Stimulated activated CD8-positive, alpha-beta memory T cell treated with anti-CD3 and anti-CD28 coated beads, Interleukin-15, amount 100 ng/mL, for 1 hour (primary cell): ENCODE measurements at regions not wholly inside any gene's neighbourhood (a gene's known extent, or its start where the extent isn't known, plus 50 kb on each side); places are given as distances from the start of the nearest gene placed in this dataset.

Experiments
- DNase-seq: peaks from one replicate; pipeline ENCODE4 v3.0.0-alpha.2; 2020; ENCODE audit warnings: low read depth

GRCh38 chr17:72258711-72259110, 137.9 kb downstream of the SOX9 start:
- no peak for DNase-seq

DNA sequence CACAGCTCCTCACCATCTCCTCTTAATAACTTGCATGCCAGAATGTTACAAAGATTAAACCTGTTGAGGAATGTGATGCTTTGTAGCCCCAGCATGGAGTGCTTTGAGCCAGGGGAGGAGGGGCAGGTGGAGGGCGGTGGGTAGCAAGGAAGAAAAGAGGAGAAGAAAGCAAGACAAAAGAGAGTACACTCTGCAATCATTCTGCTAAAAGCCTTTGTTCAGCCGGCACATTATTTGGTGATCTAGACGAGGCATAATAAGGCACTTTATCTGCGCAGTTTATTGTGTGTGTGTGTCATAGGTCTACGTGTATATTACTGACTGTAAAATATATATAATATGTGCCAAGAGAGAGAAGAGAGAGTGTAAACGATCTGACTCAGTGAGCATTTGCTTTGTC, 139.1 kb downstream of the SOX9 start:
- DNase-seq = no peak

DNA sequence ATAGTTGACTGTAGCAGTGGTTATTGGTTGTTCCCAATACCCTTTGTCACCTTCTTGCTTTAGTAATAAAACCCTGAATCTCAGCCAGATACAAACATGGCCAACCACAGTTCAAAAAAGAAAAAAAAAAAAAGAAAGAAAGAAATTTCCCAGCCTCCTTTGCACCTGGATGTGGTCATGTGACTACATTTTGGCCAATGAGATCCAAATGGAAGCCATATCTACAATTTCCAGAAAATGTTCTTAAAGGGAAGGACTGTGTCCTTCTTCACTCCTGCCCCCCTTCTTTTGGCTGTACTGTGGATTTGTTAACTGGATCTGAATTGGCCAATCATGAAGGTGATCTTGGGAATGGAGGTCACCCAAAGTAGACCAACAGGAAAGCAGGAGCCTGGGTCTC, 141.9 kb downstream of the SOX9 start:
- DNase-seq = no peak

DNA sequence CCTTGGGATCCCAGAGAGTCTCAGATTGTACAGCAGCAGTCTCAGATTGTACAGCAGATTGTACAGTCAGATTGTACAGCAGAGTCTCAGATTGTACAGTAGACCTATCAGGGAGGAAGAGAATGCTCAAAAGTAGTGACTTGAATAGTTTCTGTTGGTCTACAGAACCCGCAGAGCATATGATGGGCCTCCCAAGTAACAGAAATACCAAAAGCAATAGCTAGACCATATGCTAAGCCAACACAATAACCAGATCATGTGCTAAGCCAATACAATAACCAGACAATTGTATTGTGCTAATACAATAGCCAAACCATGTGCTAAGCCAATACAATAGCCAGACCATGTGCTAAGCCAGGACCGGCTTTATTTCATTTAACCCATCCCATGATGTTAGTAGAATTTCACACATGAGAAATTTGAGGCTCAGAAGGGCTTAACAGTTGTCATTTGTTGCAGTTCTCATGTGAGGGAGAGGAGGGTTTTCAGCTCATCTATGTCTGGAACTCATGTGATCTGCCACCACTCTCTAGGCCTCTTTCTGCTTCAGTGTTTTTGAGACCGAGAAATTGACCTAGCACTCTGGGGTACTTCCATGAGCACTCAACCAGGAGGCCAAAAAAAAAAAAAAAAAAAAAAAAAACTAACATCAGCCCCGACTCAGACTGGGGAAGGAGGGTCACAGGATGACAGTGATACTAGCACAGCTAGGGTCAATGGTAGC, 144.0 kb downstream of the SOX9 start:
- DNase-seq = no peak

DNA sequence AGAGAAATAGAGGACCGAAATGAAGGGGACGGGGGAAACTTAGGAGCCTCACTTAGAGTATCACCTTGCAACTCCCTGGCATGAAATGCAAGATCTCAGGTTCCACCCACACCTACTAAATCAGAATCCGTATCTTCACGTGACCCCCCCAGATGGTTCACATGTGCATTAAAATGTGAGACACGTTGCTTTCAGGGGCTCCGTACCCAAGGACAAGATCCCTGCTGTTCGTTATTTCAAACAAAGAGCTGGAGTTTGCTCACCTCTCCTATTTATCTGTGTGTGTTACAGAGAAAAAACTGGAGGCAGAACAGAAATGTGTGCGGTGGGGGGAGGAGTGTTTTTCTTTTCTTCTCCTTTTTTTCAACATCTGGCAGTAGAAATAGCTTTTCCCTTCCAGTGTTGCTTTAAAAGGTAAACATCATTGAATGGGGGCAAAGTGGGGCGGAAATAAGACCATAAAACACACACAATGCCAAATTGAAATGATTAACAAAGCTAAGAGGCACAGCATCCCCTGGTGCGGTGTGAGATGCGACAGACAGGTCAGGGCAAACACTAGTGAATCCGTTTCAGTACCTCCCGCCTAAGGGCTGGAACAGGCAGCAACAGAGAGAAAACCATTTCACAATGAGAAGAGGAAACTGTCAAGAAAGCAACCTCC, 145.4 kb downstream of the SOX9 start:
- DNase-seq = no peak

- DNase-seq = no peak
These were observed 146.8 kb downstream of the SOX9 start for GRCh38 chr17:72267601-72268000.

DNA sequence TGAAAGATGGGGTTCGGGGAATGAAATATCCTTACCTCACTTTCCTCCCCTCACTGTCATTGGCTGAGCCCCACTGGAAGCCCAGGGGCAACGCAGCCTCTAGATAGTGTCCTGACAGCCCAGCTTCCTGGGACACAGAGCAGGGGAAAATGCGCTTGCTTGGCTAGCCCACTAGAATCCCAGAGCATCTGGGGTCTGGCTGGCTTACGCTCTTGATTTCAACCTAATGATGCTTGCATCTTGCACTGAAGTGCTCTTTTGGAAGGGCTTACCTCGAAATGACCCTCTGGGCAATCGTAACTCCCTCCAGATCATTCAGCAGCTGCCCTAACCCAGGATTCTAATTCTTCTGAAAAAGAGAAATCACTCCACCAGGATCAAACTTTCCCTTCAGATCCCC, 147.6 kb downstream of the SOX9 start:
- DNase-seq = no peak

GRCh38 chr17:72270273-72270924, 149.6 kb downstream of the SOX9 start:
- no peak for DNase-seq

DNA sequence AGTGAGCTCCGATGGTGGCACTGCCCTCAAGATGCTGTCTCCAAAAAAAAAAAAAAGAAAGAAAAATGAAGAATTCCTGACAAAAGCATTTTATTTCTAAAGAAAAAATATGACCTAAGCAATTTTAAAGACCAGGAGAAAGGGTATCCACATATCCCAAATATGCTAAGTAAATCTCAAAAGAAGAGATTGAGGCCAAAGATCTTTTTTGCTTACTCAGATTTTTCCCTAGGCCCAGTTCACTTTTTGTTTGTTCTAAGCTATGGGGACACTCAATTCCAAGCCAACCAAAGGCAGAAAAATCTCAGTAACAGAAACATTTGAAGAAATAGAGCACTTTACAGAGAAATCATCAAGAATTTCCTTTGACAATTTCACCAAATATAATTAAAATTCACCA, 150.8 kb downstream of the SOX9 start:
- no peak for DNase-seq

GRCh38 chr17:72273289-72274056, 152.7 kb downstream of the SOX9 start:
- no peak for DNase-seq

DNA sequence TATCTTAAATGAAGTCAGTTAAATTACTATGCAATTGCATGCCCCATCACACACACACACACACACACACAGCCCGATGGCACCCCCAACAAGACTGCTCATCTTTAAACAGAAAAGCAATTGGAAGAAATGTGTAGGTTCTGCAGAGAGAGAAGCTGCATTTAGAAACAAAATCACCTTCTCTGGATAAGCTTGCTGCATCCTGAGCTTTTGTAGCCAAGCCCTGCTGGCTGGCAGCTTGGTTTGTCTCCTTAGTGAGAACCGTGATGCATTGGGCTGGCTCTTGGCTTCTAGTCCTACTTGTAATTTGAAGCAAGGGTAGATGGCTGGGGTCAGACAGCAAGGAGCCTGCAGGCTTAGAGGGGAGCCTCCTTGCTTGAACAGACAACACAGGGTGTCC, 153.8 kb downstream of the SOX9 start:
- DNase-seq = no peak

DNA sequence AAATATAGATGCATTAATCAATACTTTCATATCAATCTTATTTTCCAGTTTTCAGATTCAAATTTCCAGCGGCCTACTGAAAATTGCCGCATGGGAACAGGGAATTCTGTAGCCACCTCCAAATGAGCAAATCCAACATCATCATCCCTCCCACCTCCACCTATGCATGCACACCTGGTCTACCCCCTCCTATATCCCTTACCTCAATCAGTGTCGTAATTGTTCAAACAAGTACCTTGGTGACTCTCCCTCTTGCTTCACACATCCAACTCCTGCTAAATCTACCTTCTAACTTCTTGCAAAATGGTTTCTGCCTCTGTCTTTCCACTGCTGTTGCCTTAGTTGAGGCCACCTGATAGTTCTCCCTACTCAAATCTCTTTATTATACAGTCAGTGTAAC, 160.1 kb downstream of the SOX9 start:
- DNase-seq = no peak

DNA sequence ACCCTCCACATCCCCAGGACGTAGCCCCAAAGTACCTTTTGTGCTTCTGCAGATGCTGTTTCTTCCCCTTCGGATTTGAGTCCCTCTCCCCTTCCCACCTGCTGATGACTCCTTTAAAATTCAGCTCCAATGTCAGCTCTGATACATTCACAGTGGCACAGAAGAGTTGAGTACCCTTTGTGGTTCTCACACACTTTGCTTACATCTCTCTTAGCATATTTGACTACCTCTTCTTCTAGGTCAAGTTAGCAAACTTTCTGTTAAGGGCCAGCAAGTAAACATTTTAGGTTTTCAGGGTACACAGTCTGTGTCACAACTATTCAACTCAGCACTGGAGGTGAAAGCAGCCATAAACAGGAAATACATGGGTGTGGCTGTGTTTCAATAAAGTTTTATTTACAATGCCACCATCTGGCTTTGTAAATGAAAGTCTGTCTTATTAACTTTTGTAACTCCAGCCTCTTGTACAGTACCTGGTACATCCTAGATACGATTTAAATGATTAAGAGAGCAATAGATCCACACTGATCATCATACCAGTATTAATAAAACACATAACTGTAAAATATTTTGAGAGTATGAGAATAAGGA, 161.7 kb downstream of the SOX9 start:
- no peak for DNase-seq

DNA sequence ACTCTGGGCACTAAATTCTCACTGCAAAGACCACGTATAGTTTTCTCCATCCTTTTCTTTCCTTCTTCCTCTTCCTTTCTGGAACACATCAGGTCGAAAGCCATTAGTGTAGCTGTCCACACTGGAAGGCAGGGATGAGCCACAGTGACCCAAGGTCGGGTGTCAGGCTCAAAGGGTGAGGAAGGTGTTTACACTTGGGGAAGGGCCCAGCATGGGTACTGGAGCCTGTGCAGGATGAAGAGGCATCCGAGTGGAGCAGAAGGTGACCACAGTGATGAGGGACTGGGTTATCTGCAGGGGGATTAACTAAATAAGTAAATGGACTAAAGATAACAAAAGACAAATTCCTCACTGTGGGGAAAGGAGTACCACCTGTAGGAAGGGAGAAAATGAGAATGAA, 164.0 kb downstream of the SOX9 start:
- DNase-seq = no peak

DNA sequence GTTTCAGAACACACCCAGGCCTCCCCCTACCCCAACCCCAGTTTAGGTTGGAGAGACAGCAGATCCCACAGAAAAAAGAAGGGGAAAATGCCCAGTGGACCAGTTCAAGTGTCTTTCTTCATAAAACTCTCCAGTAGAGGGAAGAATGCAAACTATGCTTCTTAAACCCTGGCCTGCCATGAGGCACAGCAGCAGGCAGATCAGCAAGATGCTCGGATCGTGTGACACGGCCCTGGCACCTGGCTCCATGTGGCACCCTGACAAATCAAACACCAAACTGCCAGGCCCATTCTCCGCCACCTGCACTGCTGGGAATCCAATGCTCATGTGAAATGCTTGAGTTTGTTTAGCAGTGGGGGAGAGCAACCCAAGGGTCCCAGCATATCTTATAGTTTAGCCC, 166.8 kb downstream of the SOX9 start:
- DNase-seq = no peak

DNA sequence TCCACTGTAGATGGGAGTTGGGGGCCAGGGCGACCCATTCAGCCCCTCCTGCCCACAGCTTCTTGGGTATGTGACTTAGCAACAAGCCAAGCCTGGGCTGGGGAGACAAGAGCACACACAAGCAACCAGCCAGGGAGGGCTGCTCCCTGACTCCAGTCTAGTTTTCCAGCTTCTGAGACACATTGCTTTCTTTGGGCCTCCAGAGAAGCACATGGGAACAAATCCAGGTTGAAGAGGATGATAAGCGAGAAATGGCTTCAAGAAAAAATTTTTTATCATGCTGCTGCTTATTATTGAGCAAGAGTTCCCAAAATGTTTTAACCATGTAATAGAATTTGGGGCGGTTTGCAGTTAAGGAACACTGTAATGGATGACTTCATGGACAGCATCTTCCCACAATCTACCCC, 173.7 kb downstream of the SOX9 start:
- no peak for DNase-seq

DNA sequence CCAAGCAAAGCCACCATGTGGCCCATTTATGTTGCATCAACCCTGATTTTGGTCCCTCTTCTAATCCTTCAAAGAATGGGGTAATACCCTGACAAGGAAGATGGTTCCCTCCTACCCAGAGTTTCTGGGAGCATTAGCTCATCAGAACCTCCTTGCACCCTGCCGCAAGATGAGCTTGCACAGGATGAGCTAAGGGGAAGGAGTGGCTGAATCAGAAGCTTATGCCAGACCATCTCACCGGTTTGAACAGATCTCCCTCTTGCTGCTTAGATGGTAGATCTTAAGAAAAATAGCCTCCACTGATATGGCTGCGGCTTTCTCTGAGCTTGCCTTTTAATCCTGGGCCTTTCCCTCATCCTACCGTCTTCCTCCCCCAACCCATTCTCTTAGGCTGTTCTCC, 175.1 kb downstream of the SOX9 start:
- DNase-seq = no peak

- DNase-seq = no peak
These were observed 175.6 kb downstream of the SOX9 start for GRCh38 chr17:72296456-72296855.

DNA sequence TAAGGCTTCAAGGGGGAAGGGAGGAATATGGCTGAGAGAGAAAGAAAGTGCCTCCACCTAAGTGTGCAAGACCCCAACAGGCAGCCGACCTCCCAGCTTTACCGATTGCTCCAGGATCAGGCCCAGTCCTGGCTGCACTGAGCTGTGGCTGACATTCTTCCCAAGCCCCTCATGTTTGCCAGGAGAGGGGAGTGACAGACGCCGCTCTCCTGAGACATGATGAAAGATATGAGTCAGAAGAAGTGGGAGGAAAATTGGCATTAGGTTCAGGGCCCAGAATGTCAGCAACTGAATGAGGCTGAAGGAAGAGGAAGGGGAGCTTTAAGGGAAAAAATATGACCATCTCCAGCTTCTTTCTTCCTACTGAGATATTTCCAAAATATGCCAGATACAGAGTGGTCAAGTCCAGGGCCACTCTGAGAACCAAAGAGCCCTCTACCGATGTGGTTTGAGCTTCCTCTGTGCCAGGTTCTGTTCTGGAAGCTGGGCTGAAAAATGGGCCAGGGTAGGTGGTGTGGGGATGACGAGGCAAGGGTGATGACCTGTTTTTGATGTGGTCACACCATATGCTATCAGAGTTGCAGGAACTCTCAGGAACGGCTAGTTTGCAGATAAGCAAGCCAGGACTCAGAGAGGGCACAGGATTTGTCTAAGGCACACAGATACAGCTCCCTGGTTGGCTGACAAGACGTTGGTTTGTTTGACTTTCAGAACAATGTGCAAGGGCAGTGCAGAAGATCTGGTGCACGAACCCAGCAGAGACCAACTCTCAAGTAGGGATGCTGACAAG, 176.7 kb downstream of the SOX9 start:
- DNase-seq = no peak

GRCh38 chr17:72299100-72299499, 178.3 kb downstream of the SOX9 start:
- DNase-seq = no peak

DNA sequence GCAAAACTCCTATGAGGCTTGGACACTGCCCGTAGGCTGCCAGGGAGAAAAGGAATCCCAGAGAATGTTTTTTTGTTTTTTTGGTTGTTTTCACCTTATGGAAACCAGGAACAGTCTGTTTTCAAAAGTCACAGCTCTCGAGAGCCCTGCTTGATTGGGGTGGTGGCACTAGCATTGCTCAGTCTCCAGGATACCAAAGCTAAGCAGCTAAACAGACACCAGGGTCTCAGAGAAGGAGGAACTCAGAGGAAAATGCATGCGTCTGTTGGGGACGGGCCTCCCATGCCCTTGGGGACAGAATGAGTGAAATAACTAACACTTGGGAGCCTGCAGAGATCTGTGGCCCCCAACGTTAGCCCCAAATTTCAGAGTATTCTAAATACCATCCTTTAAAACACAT, 178.8 kb downstream of the SOX9 start:
- no peak for DNase-seq

DNA sequence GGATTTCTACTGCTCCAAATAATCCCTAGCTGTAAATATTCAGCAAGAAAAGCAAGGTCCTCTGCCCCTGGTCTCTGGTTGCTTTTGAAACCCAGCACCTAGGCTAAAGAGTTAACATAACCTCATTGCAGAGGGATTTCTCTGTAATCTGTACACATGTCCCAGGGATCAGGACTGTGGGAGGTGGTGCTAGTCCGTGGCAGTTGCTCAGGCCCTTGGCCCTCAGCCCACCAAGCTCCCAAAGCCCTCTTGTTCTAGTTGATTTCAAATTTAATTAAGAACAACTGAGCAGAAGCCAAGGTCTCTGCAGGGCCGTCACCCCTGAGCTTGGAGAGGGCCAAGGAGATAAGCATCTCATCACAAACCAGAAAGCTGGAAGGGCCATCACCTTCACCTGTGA, 181.1 kb downstream of the SOX9 start:
- DNase-seq = no peak
